ENCODE measurements at regions not wholly inside any gene's neighbourhood (a gene's known extent, or its start where the extent isn't known, plus 50 kb on each side); places are given as distances from the start of the nearest gene placed in this dataset.
"Not testable (repeated sequence)": the region's sequence is repeated elsewhere in the genome, so short reads cannot be mapped to it uniquely, and the experiment has no call there.

DNA sequence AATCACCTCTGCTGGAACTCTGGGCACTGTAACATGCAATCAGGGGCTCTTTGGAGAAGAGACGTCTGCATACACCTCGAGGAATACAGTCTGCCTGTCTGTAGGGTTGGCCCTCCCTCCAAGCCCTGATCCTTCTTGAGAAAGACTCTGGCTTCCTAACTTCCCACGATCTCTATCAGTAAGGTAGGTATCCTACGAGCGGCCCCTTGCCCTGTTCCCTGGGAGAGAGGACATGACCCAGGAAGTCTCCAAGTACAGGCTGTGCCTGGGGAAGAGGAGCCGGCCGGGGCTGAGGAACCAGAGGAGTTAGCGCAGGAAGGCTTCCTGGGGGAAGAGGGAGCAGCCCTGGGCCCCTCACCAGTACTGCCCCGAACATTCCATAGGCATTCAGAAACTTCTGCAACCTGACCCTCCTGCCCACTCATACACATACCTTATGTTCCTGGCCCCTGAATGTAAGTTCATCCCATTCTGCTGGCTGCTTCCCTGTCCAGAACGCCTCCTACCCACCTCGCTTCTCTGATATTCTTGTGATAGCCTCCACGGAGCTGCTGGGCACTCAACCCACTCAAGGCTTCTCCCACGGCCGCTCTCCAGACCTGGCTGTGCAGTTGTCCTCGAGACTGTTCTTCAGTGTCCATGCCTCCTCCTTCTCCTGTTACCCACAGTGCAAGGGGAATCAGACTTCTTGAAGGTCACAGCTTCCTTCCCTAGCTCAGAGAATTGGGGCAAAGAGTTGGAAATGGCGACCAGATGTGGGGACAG lies 116.1 kb downstream of the CYP26B1 start:
- DNase-seq (ENCODE audit: low read depth in 2 of 2) = no peak

- no peak for DNase-seq (ENCODE audit: low read depth in 2 of 2)
These were observed 118.7 kb downstream of the CYP26B1 start for GRCh38 chr2:72028996-72029395.

GRCh38 chr2:72028351-72028995 lies 119.2 kb downstream of the CYP26B1 start:
- no peak for DNase-seq (ENCODE audit: low read depth in 2 of 2)

DNA sequence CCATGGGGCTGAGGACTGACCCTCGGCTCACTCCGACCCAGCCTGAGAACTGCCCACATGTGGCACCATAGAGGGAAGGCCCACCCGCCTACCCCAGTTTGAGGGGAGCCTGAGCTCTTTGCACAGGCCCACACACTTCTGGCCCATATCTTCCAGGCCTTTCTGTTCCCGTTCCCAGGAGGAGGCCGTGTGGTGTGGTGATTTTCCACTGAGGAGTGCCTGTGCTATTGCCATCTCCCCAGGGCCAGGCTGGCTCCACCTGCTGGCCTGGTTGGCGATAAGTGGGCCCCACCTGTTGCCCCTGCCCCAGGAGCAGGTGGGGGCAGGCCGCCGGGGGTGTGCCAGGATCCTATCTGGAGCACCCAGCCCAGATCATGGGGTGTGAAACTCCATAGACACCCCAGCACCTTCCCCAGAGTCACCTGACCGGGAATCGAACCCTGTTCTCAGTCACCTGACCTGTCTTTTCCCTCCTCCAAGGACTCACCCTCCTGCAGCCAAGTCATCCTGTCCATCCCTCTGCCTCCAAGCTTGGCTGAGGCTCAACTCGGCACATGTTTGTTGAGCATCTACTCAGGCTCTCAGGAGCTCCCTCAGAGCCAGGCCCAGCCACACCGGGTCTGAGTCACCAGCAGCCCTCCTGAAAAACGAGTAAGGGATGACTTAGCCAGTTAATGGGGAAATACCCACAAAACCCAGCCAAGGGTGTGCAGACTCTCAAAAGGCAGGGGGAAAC lies 120.1 kb downstream of the CYP26B1 start:
- no peak for DNase-seq (ENCODE audit: low read depth in 2 of 2)

DNA sequence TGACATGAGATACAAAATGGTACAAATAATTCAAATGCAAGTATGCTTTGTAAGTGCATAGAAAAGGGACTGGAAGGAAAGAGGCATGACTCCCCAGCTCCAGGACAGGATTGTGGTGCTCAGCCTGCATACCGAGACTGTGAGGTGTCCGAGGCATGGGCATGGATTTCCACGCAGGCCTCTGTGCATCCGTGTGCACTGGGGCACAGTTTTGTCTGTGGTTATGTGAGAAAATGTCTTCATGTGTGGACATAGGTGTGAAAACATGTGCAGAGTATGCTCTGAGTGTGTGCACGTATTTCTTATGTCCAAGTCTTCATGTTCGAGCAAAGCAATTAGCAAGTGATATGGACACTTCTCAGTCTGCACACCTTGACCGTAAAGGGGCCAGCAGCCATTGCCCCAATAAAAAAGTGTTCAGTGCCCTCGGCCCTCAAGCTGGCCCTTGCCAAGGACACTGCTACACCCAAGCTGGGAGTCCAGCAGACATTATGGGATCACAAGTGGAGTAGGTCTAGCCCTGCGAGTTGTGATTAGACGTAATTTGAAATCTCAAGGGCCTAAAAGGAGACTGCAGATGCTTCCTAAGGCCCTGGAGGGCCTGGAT lies 120.7 kb downstream of the CYP26B1 start:
- no peak for DNase-seq (ENCODE audit: low read depth in 2 of 2)

DNA sequence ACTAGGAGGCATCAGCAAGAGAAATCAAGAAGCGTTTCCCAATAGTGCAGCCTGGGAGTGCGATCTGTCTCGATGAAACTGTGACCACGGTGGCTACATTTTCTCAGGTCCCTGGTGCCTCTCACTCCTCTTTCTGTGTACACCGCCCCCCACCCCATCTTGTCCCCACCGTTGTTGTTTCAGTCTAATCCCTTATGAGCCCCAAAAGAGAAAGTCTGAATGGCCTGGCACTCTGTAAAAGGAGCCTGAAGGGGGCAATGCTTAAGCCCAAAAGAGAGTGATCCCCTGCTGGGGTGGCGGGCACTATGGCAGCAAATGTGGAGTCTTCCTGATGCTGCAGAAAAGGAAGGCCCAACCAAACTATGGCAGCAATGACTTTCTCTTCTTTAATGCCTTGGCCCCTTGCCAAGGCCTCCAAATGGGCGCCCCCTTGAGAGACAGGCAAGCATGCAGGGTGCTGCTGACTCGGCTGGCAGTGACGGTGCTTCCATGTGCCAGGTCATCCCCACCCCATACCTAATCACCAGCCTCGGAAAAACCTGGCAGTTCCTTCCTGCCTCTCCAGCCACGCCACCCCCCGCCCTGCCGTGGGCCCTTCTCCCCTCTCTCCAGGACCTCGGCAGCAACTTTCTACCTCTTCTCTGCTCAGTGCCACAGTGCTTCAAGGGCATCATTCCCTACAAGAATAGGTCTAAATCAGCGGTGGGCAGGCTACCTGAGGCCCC lies 123.0 kb downstream of the CYP26B1 start:
- no peak for DNase-seq (ENCODE audit: low read depth in 2 of 2)

DNA sequence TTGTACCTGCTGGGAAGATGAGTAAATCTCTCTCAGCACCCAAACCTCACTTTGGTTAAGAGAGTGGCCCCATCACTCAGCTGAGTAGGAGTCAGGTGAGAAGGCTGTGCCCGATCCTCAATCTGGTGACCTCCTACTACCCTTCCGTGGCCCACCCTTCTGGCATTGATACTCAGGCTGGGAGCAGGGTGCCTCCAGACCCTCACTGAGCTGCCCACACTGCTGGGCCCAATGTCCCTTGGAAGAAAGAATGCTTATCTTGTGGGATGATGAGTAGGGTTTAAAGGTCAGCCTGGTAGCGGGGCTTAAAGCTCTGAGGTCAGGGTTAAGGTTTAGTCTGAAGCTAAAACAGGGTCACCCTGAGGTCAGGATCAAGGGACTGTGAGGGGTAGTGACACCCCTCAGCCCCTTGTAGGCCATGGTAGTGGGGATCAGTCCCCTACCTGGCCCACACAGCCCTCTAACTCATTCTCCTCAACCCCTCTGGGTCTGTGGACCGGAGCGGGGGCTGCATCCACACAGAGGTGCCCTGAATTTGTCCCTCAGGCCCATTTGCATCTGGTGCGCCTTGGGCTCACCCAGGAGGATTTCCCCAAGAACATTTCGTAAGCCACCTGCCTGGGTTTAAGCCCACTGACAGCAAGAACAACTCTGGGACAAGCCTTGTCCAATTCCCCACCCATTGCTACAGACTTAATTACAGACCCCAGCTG lies 123.8 kb downstream of the CYP26B1 start:
- no peak for DNase-seq (ENCODE audit: low read depth in 2 of 2)

GRCh38 chr2:72021371-72021770 lies 126.3 kb downstream of the CYP26B1 start:
- not testable (repeated sequence) for DNase-seq (ENCODE audit: low read depth in 2 of 2)

DNA sequence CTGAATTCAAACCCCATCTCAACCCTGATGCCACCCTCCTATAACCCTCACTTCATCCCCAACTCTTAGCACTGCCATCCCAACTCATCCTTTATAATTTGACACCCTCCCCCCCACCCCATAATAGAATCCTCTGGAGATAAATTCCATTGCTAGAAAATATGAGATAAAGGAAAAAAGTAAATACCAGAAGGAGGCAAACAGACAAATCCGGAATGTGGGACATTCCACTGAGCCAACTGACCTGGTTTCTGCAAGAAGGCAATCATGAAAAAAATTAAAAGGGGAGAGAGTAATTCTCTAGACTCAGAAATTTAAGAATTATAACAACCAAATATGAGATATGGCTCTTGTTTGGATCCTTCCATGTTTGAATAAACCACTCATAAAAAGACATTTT lies 132.4 kb downstream of the CYP26B1 start:
- no peak for DNase-seq (ENCODE audit: low read depth in 2 of 2)

DNA sequence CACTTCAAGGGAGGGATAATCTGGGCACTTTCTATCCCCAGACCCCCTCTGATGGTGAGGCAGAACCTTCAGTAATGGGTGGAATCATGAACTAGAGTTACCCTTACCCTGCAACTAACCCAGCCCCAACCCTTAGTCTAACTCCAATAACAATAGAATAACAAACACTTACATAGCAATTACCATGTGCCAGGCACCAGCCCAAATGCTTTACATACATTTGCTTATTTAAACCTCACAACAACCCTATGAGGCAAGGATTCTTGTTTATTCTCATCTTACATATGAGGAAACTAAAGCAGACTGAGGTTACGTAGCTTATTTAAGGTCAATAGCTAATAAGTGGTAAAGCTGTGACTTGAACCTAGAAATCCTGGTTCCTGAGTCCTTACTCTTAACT lies 132.8 kb downstream of the CYP26B1 start:
- DNase-seq (ENCODE audit: low read depth in 2 of 2) = no peak

DNA sequence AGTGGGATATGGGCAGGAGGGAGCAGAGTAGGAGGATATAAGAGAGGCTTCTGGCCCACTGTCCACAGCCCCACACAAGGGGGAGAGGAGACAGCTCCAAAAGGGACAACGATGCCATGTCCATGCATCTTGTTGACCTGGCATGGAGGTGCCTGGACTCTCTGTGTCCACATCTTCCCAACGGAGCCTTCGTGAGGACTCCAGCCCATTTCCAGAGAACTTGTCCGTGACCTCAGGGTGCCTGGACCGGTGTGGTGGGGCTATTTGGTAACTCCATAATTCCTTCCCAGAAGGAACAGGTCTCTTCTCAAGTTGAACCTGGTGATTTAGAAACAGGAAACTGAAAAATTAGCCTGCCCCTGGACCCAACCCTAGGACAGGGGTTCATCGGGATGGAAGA lies 133.9 kb downstream of the CYP26B1 start:
- no peak for DNase-seq (ENCODE audit: low read depth in 2 of 2)

DNA sequence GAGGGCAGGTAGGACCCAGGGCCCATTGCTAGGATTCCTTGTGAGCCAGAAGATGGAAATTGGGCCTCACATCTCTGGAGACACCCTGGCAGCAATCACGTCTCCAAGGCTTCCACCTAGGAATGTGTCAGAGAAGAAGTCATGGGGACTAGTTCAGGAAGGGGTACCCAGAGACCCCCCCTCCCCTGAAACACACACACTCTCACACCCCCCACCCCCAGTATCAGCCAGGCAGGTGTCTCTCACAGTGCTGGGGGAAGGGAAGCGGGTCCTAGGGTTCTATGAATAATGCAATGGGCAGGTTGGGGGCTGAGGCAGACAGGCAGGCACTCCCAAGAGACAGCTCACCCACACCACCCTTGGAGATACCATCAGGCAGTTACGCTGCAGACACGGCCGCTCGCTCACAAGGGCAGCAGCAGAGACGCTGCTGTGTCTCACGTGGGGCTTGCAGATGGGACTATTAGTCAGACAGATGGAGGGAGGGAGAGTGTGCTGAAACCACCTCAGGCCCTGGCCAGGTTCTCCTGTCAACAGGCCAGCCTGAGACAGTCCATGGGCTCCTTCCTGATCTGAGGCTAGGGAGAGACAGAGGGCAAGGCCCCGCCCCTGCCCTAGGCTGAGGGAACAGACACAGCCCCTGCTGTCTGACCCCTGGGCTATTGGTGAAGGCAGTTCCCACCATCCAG lies 134.6 kb downstream of the CYP26B1 start:
- no peak for DNase-seq (ENCODE audit: low read depth in 2 of 2)

GRCh38 chr2:72011791-72012190 lies 135.9 kb downstream of the CYP26B1 start:
- DNase-seq (ENCODE audit: low read depth in 2 of 2) = no peak

GRCh38 chr2:72011370-72011689 lies 136.3 kb downstream of the CYP26B1 start:
- DNase-seq (ENCODE audit: low read depth in 2 of 2) = no peak

- DNase-seq (ENCODE audit: low read depth in 2 of 2) = no peak
These were observed 136.9 kb downstream of the CYP26B1 start for GRCh38 chr2:72010647-72011369.

- no peak for DNase-seq (ENCODE audit: low read depth in 2 of 2)
These were observed 139.1 kb downstream of the CYP26B1 start for GRCh38 chr2:72008608-72009007.

DNA sequence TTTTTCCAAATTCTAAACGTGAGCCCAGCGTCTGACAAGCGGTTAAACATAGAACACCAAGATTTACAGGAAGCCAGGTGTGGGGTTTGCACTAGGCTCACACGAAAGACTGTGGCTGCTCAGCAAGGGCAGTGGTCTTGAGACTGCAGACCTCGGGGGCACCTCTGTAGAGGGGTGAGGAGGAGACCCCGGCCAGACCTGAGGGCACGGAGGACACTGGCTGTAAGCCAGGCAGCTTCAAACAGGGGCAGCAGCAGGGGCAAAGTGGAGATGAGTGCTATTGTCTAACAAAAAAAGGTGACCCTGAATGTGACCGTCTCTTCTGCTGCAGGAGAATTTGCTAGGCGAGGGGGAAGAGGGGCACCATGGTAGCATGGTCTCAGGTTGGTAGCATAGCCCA lies 140.3 kb downstream of the CYP26B1 start:
- no peak for DNase-seq (ENCODE audit: low read depth in 2 of 2)

- DNase-seq (ENCODE audit: low read depth in 2 of 2) = no peak
These were observed 141.4 kb downstream of the CYP26B1 start for GRCh38 chr2:72006188-72006736.

- no peak for DNase-seq (ENCODE audit: low read depth in 2 of 2)
These were observed 142.7 kb downstream of the CYP26B1 start for GRCh38 chr2:72004976-72005375.

Data from stimulated activated CD8-positive, alpha-beta memory T cell treated with anti-CD3 and anti-CD28 coated beads, Interleukin-2, amount 100 ng/mL, for 48 hours (primary cell).